ENCODE measurements at regions not wholly inside any gene's neighbourhood (a gene's known extent, or its start where the extent isn't known, plus 50 kb on each side); places are given as distances from the start of the nearest gene placed in this dataset.

- TF ChIP-seq, protein P1, sequence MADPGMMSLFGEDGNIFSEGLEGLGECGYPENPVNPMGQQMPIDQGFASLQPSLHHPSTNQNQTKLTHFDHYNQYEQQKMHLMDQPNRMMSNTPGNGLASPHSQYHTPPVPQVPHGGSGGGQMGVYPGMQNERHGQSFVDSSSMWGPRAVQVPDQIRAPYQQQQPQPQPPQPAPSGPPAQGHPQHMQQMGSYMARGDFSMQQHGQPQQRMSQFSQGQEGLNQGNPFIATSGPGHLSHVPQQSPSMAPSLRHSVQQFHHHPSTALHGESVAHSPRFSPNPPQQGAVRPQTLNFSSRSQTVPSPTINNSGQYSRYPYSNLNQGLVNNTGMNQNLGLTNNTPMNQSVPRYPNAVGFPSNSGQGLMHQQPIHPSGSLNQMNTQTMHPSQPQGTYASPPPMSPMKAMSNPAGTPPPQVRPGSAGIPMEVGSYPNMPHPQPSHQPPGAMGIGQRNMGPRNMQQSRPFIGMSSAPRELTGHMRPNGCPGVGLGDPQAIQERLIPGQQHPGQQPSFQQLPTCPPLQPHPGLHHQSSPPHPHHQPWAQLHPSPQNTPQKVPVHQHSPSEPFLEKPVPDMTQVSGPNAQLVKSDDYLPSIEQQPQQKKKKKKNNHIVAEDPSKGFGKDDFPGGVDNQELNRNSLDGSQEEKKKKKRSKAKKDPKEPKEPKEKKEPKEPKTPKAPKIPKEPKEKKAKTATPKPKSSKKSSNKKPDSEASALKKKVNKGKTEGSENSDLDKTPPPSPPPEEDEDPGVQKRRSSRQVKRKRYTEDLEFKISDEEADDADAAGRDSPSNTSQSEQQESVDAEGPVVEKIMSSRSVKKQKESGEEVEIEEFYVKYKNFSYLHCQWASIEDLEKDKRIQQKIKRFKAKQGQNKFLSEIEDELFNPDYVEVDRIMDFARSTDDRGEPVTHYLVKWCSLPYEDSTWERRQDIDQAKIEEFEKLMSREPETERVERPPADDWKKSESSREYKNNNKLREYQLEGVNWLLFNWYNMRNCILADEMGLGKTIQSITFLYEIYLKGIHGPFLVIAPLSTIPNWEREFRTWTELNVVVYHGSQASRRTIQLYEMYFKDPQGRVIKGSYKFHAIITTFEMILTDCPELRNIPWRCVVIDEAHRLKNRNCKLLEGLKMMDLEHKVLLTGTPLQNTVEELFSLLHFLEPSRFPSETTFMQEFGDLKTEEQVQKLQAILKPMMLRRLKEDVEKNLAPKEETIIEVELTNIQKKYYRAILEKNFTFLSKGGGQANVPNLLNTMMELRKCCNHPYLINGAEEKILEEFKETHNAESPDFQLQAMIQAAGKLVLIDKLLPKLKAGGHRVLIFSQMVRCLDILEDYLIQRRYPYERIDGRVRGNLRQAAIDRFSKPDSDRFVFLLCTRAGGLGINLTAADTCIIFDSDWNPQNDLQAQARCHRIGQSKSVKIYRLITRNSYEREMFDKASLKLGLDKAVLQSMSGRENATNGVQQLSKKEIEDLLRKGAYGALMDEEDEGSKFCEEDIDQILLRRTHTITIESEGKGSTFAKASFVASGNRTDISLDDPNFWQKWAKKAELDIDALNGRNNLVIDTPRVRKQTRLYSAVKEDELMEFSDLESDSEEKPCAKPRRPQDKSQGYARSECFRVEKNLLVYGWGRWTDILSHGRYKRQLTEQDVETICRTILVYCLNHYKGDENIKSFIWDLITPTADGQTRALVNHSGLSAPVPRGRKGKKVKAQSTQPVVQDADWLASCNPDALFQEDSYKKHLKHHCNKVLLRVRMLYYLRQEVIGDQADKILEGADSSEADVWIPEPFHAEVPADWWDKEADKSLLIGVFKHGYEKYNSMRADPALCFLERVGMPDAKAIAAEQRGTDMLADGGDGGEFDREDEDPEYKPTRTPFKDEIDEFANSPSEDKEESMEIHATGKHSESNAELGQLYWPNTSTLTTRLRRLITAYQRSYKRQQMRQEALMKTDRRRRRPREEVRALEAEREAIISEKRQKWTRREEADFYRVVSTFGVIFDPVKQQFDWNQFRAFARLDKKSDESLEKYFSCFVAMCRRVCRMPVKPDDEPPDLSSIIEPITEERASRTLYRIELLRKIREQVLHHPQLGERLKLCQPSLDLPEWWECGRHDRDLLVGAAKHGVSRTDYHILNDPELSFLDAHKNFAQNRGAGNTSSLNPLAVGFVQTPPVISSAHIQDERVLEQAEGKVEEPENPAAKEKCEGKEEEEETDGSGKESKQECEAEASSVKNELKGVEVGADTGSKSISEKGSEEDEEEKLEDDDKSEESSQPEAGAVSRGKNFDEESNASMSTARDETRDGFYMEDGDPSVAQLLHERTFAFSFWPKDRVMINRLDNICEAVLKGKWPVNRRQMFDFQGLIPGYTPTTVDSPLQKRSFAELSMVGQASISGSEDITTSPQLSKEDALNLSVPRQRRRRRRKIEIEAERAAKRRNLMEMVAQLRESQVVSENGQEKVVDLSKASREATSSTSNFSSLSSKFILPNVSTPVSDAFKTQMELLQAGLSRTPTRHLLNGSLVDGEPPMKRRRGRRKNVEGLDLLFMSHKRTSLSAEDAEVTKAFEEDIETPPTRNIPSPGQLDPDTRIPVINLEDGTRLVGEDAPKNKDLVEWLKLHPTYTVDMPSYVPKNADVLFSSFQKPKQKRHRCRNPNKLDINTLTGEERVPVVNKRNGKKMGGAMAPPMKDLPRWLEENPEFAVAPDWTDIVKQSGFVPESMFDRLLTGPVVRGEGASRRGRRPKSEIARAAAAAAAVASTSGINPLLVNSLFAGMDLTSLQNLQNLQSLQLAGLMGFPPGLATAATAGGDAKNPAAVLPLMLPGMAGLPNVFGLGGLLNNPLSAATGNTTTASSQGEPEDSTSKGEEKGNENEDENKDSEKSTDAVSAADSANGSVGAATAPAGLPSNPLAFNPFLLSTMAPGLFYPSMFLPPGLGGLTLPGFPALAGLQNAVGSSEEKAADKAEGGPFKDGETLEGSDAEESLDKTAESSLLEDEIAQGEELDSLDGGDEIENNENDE (IDR thresholded peaks at IDR 0.05; ENCODE audit: insufficient replicate concordance, low read length): no peak
- TF ChIP-seq EGR1 (IDR thresholded peaks at IDR 0.05; ENCODE audit: borderline replicate concordance, low read depth, low read length) (no peak), RAD21 (IDR thresholded peaks at IDR 0.05 in 1 of 2, conservative IDR thresholded peaks at IDR 0.05 in 1 of 2; ENCODE audit: low read depth in 2 of 2, low read length in 2 of 2) (no peak), POLR2A (IDR thresholded peaks at IDR 0.05; ENCODE audit: control extremely low read depth in 1 of 2, low read depth in 2 of 2, low read length in 2 of 2) (no peak), TAF7 (optimal IDR thresholded peaks at IDR 0.05; ENCODE audit: borderline replicate concordance, low read depth, low read length) (no peak)
These were observed 98.4 kb upstream of the MANEA start (continued) for GRCh38 chr6:95478941-95479340.
